ENCODE measurements at regions not wholly inside any gene's neighbourhood (a gene's known extent, or its start where the extent isn't known, plus 50 kb on each side); places are given as distances from the start of the nearest gene placed in this dataset.

GRCh38 chr3:72097053-72097452 lies 312.1 kb upstream of the PROK2 start:
- Histone ChIP-seq H3K36me3 (replicated peaks in 1 of 2; ENCODE audit: control insufficient read depth in 1 of 2, insufficient read depth in 2 of 2, low read length in 1 of 2) (no peaks in the 10 kb centered on the region), H3F3A (replicated peaks; ENCODE audit: insufficient read depth) (no peaks in the 10 kb centered on the region), H3K9me3 (no peaks in the 10 kb centered on the region), H3K4me3 (ENCODE audit: low read depth in 2 of 2, low read length in 1 of 2) (no peak overlapping the region), H3K9me2 (no peaks in the 10 kb centered on the region), H3K9ac (no peak overlapping the region), H4K20me1 (ENCODE audit: insufficient read depth) (no peaks in the 10 kb centered on the region), H3K4me2 (no peak overlapping the region), H3K27ac (ENCODE audit: low read depth in 2 of 2, low read length in 1 of 2) (no peak overlapping the region), H3K79me2 (ENCODE audit: insufficient read depth) (no peaks in the 10 kb centered on the region), H3K4me1 (ENCODE audit: control insufficient read depth in 1 of 2, insufficient read depth in 2 of 2, low read depth in 1 of 2, low read length in 1 of 2) (peaks cover 0 to 15% of the 10 kb centered on the region in 2 experiments; a peak in 2 of 4 replicates), H3K27me3 (ENCODE audit: insufficient read depth) (peaks cover 13% of the 10 kb centered on the region; the same call in 1 of the 2 replicates), H2AFZ (ENCODE audit: low read depth) (no peak overlapping the region)
- no peak for TF ChIP-seq NFIC (IDR thresholded peaks at IDR 0.05; ENCODE audit: borderline replicate concordance)
- TF ChIP-seq RAD21 (IDR thresholded peaks at IDR 0.05; ENCODE audit: low read length): no peak
- TF ChIP-seq RFX5 (IDR thresholded peaks at IDR 0.05; ENCODE audit: low read length): no peak
- no peak for TF ChIP-seq GATA2 (CRISPR knock-in tag; IDR thresholded peaks at IDR 0.05)
- no peak for TF ChIP-seq YY1 (IDR thresholded peaks at IDR 0.05; ENCODE audit: low read depth)
- POLR2A ChIA-PET: no interaction called here
- DNase-seq: no peak
- CTCF ChIA-PET: interaction anchor here (0.7 kb wide), 1 partner anchor 18 kb away, joined by 3 read pairs; no protein-coding TSS in a partner anchor

DNA sequence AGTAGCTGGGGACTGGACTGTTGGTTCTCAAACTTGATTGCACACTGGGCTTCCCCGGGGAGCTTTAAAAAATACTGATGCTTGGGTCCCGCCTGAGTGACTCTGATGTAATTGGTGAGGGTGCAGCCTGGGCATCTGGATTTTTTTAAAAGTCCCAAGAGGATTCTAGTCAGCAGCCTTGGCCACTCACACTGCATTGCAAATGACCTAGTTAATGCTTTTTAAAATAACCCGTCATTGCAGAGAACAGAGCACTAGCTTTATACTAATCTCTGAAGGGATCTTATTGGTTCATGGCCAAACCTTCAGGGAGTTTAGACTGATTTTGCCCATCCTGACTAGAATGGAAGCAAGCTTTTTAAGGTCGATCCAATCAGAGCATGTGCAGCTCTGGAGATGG lies 310.6 kb upstream of the PROK2 start:
- Histone ChIP-seq H3F3A (replicated peaks; ENCODE audit: insufficient read depth) (no peaks in the 10 kb centered on the region), H4K20me1 (ENCODE audit: insufficient read depth) (no peaks in the 10 kb centered on the region), H3K9ac (no peak overlapping the region), H3K9me2 (no peaks in the 10 kb centered on the region), H3K36me3 (replicated peaks in 1 of 2; ENCODE audit: control insufficient read depth in 1 of 2, insufficient read depth in 2 of 2, low read length in 1 of 2) (no peaks in the 10 kb centered on the region), H3K79me2 (ENCODE audit: insufficient read depth) (no peaks in the 10 kb centered on the region), H2AFZ (ENCODE audit: low read depth) (no peak overlapping the region), H3K4me3 (ENCODE audit: low read depth in 2 of 2, low read length in 1 of 2) (no peak overlapping the region), H3K27ac (ENCODE audit: low read depth in 2 of 2, low read length in 1 of 2) (no peak overlapping the region; a peak in 2 of 4 replicates), H3K27me3 (ENCODE audit: insufficient read depth) (peaks cover 20% of the 10 kb centered on the region; the same call in 1 of the 2 replicates), H3K4me2 (no peak overlapping the region), H3K9me3 (no peaks in the 10 kb centered on the region), H3K4me1 (ENCODE audit: control insufficient read depth in 1 of 2, insufficient read depth in 2 of 2, low read depth in 1 of 2, low read length in 1 of 2) (peaks cover 0 to 8% of the 10 kb centered on the region in 2 experiments; a peak in 2 of 4 replicates)
- POLR2A ChIA-PET: no interaction called here
- TF ChIP-seq RXRA (IDR thresholded peaks at IDR 0.05; ENCODE audit: borderline replicate concordance, low read depth) (no peak), GATA2 (CRISPR knock-in tag; IDR thresholded peaks at IDR 0.05) (peak; percentile 84), NRF1 (IDR thresholded peaks at IDR 0.05; ENCODE audit: low read depth, low read length) (no peak), SMC3 (IDR thresholded peaks at IDR 0.05; ENCODE audit: low read depth, low read length) (no peak), FOXJ3 (CRISPR knock-in tag; IDR thresholded peaks at IDR 0.05) (no peak), EP300 (IDR thresholded peaks at IDR 0.05; ENCODE audit: borderline replicate concordance in 1 of 2, low read depth in 1 of 2, low read length in 1 of 2) (peak in 1 of 2 experiments; percentile 55; a peak in 2 of 4 replicates), MXI1 (IDR thresholded peaks at IDR 0.05; ENCODE audit: low read depth, low read length) (no peak), SIN3A (IDR thresholded peaks at IDR 0.05; ENCODE audit: borderline replicate concordance, low read depth, low read length) (no peak), RAD21 (IDR thresholded peaks at IDR 0.05; ENCODE audit: low read length) (no peak; the same call in 1 of the 2 replicates), YY1 (IDR thresholded peaks at IDR 0.05; ENCODE audit: low read depth) (no peak), RFX5 (IDR thresholded peaks at IDR 0.05; ENCODE audit: low read length) (no peak), FOSL2 (IDR thresholded peaks at IDR 0.05; ENCODE audit: borderline replicate concordance, low read depth) (no peak)
- TF ChIP-seq, protein P1, sequence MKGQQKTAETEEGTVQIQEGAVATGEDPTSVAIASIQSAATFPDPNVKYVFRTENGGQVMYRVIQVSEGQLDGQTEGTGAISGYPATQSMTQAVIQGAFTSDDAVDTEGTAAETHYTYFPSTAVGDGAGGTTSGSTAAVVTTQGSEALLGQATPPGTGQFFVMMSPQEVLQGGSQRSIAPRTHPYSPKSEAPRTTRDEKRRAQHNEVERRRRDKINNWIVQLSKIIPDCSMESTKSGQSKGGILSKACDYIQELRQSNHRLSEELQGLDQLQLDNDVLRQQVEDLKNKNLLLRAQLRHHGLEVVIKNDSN (IDR thresholded peaks at IDR 0.05; ENCODE audit: borderline replicate concordance, low read depth): no peak
- TF ChIP-seq, protein P2, sequence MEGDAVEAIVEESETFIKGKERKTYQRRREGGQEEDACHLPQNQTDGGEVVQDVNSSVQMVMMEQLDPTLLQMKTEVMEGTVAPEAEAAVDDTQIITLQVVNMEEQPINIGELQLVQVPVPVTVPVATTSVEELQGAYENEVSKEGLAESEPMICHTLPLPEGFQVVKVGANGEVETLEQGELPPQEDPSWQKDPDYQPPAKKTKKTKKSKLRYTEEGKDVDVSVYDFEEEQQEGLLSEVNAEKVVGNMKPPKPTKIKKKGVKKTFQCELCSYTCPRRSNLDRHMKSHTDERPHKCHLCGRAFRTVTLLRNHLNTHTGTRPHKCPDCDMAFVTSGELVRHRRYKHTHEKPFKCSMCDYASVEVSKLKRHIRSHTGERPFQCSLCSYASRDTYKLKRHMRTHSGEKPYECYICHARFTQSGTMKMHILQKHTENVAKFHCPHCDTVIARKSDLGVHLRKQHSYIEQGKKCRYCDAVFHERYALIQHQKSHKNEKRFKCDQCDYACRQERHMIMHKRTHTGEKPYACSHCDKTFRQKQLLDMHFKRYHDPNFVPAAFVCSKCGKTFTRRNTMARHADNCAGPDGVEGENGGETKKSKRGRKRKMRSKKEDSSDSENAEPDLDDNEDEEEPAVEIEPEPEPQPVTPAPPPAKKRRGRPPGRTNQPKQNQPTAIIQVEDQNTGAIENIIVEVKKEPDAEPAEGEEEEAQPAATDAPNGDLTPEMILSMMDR (IDR thresholded peaks at IDR 0.05): no peak
- 0% methylated on average over 3 of the region's 4 CpGs for WGBS (ENCODE audit: low lambda C conversion rate)
- peak; percentile 77 for DNase-seq
- CTCF ChIA-PET: interaction anchor here (1.5 kb wide), 1 partner anchor 220 kb away, joined by 3 read pairs; no protein-coding TSS in a partner anchor
